OCI-LY1 (cell line): ENCODE measurements at regions not wholly inside any gene's neighbourhood (a gene's known extent, or its start where the extent isn't known, plus 50 kb on each side); places are given as distances from the start of the nearest gene placed in this dataset.
"Not testable (repeated sequence)": the region's sequence is repeated elsewhere in the genome, so short reads cannot be mapped to it uniquely, and the experiment has no call there.

Source experiments
- H2AFZ ChIP-seq: fragments of 200-600 bp; sonication (generic), shearing (Covaris generic); 2 replicates; pipeline ENCODE4 v1.6.0; 2014; ENCODE audit warnings: antibody characterized with exemption, mild to moderate bottlenecking, low read length
- H3F3A ChIP-seq: fragments of 200-600 bp; sonication (generic), shearing (Covaris generic); 2 replicates; pipeline ENCODE4 v1.6.0; 2014; ENCODE audit warnings: mild to moderate bottlenecking, antibody characterized with exemption, low read length, moderate library complexity; ENCODE audit not compliant: insufficient read depth
- H3K27ac ChIP-seq: fragments of 200-600 bp; sonication (generic); 2 replicates; pipeline ENCODE4 v1.5.1; 2014; ENCODE audit warnings: low read length, mixed run types, mild to moderate bottlenecking, low read depth; ENCODE audit not compliant: poor library complexity, severe bottlenecking
- H3K27me3 ChIP-seq: fragments of 200-600 bp; sonication (generic); 2 replicates; pipeline ENCODE4 v1.6.0; 2014; ENCODE audit warnings: antibody characterized with exemption, mild to moderate bottlenecking, low read length, moderate library complexity; ENCODE audit not compliant: insufficient read depth
- H3K36me3 ChIP-seq: fragments of 200-600 bp; sonication (generic); 2 replicates; pipeline ENCODE4 v1.6.1; 2014; ENCODE audit warnings: mild to moderate bottlenecking, antibody characterized with exemption, low read length, moderate library complexity, mixed read lengths; ENCODE audit not compliant: insufficient read depth
- H3K4me1 ChIP-seq: fragments of 200-600 bp; sonication (generic); 2 replicates; pipeline ENCODE4 v1.5.1; 2014; ENCODE audit warnings: mild to moderate bottlenecking, low read length, moderate library complexity; ENCODE audit not compliant: insufficient read depth, severe bottlenecking
- H3K4me2 ChIP-seq: fragments of 200-600 bp; sonication (generic), shearing (Covaris generic); 2 replicates; pipeline ENCODE4 v1.6.1; 2014; ENCODE audit warnings: low read length
- H3K4me3 ChIP-seq: fragments of 200-600 bp; sonication (generic); 2 replicates; pipeline ENCODE4 v1.5.1; 2014; ENCODE audit warnings: low read length, low read depth, mild to moderate bottlenecking, mixed read lengths; ENCODE audit not compliant: poor library complexity, severe bottlenecking
- H3K79me2 ChIP-seq: fragments of 200-600 bp; shearing (Covaris generic); 2 replicates; pipeline ENCODE4 v1.6.1; 2016; ENCODE audit warnings: mixed run types, low read length, mixed read lengths; ENCODE audit not compliant: insufficient read depth
- H3K9ac ChIP-seq: fragments of 200-600 bp; sonication (generic), shearing (Covaris generic); 2 replicates; pipeline ENCODE4 v1.6.1; 2014; ENCODE audit warnings: mild to moderate bottlenecking, low read length, mixed read lengths
- H3K9me2 ChIP-seq: fragments of 200-600 bp; sonication (generic), shearing (Covaris generic); 2 replicates; pipeline ENCODE4 v1.6.1; 2014; ENCODE audit warnings: low read depth, mild to moderate bottlenecking, low read length, mixed read lengths
- H3K9me3 ChIP-seq: fragments of 200-600 bp; shearing (Covaris generic); 2 replicates; pipeline ENCODE4 v1.6.1; 2014; ENCODE audit warnings: low read length, mixed read lengths
- H4K20me1 ChIP-seq: fragments of 200-600 bp; sonication (generic), shearing (Covaris generic); 2 replicates; pipeline ENCODE4 v1.6.0; 2016; ENCODE audit warnings: mild to moderate bottlenecking, low read length; ENCODE audit not compliant: insufficient read depth
- CTCF ChIP-seq: fragments of 200-600 bp; sonication (generic), shearing (Covaris generic); IDR thresholded peaks from 2 replicates; pipeline ENCODE4 v1.5.1; 2017; ENCODE audit warnings: mild to moderate bottlenecking, antibody characterized with exemption, low read length, moderate library complexity, mixed read lengths
- EZH2 ChIP-seq: fragments of 200-600 bp; sonication (generic), shearing (Covaris generic); IDR thresholded peaks from 2 replicates; pipeline ENCODE4 v1.8.0; 2017; ENCODE audit warnings: borderline replicate concordance, mixed run types, mild to moderate bottlenecking, antibody characterized with exemption, low read length, moderate library complexity, mixed read lengths

GRCh38 chr6:14241255-14242070, 123.9 kb downstream of the CD83 start:
- H3K4me3 ChIP-seq = no peak overlapping the region
- H3K4me2 ChIP-seq = no peak overlapping the region
- no peaks in the 10 kb centered on the region for H3F3A ChIP-seq
- H2AFZ ChIP-seq = no peak overlapping the region
- H3K79me2 ChIP-seq = no peaks in the 10 kb centered on the region
- TF ChIP-seq CTCF (no peak), EZH2 (no peak)
- H3K4me1 ChIP-seq = no peaks in the 10 kb centered on the region
- H3K36me3 ChIP-seq = no peaks in the 10 kb centered on the region
- H4K20me1 ChIP-seq = no peaks in the 10 kb centered on the region
- no peaks in the 10 kb centered on the region for H3K27me3 ChIP-seq
- H3K27ac ChIP-seq = no peak overlapping the region
- 0 out of 2 replicates have a peak, but pooled peaks cover 3% of the 10 kb centered on the region for H3K9me3 ChIP-seq
- no peaks in the 10 kb centered on the region for H3K9me2 ChIP-seq
- no peak overlapping the region for H3K9ac ChIP-seq

- not testable (repeated sequence) for H3F3A ChIP-seq, H3K4me2 ChIP-seq, H3K9me3 ChIP-seq, H3K9ac ChIP-seq, H2AFZ ChIP-seq, H3K79me2 ChIP-seq, H3K4me3 ChIP-seq, H3K9me2 ChIP-seq, H3K4me1 ChIP-seq, H3K27ac ChIP-seq, H3K36me3 ChIP-seq, H3K27me3 ChIP-seq, H4K20me1 ChIP-seq
Observed at GRCh38 chr6:14242912-14243311, 125.3 kb downstream of the CD83 start.

GRCh38 chr6:14243597-14243996, 126.0 kb downstream of the CD83 start:
- Histone ChIP-seq H4K20me1 (no peaks in the 10 kb centered on the region), H3K27ac (no peak overlapping the region), H3K4me3 (no peak overlapping the region), H3K27me3 (no peaks in the 10 kb centered on the region), H2AFZ (no peak overlapping the region), H3K9me2 (no peaks in the 10 kb centered on the region), H3K36me3 (no peaks in the 10 kb centered on the region), H3F3A (no peaks in the 10 kb centered on the region), H3K4me2 (no peak overlapping the region), H3K4me1 (no peaks in the 10 kb centered on the region), H3K79me2 (no peaks in the 10 kb centered on the region), H3K9ac (no peak overlapping the region), H3K9me3 (0 out of 2 replicates have a peak, but pooled peaks cover 3% of the 10 kb centered on the region)
- TF ChIP-seq CTCF (no peak), EZH2 (no peak)

- Histone ChIP-seq H3F3A (no peaks in the 10 kb centered on the region), H3K36me3 (no peaks in the 10 kb centered on the region), H3K9me3 (no peaks in the 10 kb centered on the region), H3K79me2 (no peaks in the 10 kb centered on the region), H2AFZ (no peak overlapping the region), H3K4me2 (no peak overlapping the region), H4K20me1 (no peaks in the 10 kb centered on the region), H3K27ac (no peak overlapping the region), H3K9ac (no peak overlapping the region), H3K4me1 (no peaks in the 10 kb centered on the region), H3K4me3 (no peak overlapping the region), H3K27me3 (no peaks in the 10 kb centered on the region), H3K9me2 (no peaks in the 10 kb centered on the region)
- TF ChIP-seq CTCF (no peak), EZH2 (no peak)
Observed at GRCh38 chr6:14246876-14247275, 129.3 kb downstream of the CD83 start.
